GM06990 (cell line): ENCODE measurements at regions not wholly inside any gene's neighbourhood (a gene's known extent, or its start where the extent isn't known, plus 50 kb on each side); places are given as distances from the start of the nearest gene placed in this dataset.

Experiments used
- DNase-seq: peaks from one replicate; pipeline ENCODE4 v3.0.0-alpha.2; 2011; ENCODE audit not compliant: insufficient read length; ENCODE audit errors: extremely low read depth
- H3K27me3 ChIP-seq: replicated peaks from 2 replicates; pipeline ENCODE4 v1.6.0; 2011; ENCODE audit warnings: low read length; ENCODE audit not compliant: control insufficient read depth, insufficient read depth
- H3K36me3 ChIP-seq: 2 replicates; pipeline ENCODE4 v1.5.1; 2011; ENCODE audit warnings: low read length; ENCODE audit not compliant: control insufficient read depth, insufficient read depth
- H3K4me3 ChIP-seq: replicated peaks from 2 replicates; pipeline ENCODE4 v1.5.1; 2011; ENCODE audit warnings: low read depth, mild to moderate bottlenecking, control low read depth, low read length
- TF ChIP-seq, protein P1 (sequence below): IDR thresholded peaks from 2 replicates; pipeline ENCODE4 v1.5.1; 2011; ENCODE audit warnings: low read length, control low read depth, mild to moderate bottlenecking, inconsistent platforms; ENCODE audit not compliant: insufficient read depth, poor library complexity, severe bottlenecking

DNA sequence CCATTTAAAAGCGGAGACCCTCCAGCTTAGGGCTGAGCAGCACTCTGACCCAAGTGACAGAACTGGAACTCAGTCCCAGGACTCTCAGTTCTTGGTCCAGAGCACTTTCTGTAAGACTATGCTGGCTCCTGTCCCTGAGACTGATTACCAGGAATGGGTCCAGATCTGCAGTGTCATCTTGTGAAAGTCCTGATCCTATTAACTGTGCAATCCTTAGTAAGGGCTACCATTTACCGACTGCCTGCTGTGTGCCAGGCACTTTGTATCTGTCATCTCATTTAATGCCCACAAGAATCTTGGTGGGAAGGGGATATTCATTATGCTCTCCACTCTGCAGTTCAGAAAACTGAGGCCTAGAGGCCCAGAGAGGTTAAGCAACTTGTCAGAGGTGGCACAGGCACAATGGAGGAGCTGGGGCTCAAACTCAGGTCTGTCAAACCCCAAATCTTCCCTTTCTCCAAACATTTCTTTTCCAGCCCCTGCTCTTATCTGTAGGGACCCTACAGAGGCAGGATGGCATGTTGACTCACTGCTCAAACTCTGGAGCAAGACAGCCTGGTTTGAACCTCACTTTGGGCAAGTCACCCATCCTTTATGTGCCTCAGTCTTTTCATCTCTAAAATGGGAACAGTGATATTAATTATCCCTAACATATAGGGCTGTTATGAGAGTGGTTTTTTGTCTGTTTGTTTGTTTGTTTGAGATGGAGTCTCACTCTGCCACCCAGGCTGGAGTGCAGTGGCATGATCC lies 57.6 kb upstream of the IFNLR1 start:
- TF ChIP-seq, protein P1, sequence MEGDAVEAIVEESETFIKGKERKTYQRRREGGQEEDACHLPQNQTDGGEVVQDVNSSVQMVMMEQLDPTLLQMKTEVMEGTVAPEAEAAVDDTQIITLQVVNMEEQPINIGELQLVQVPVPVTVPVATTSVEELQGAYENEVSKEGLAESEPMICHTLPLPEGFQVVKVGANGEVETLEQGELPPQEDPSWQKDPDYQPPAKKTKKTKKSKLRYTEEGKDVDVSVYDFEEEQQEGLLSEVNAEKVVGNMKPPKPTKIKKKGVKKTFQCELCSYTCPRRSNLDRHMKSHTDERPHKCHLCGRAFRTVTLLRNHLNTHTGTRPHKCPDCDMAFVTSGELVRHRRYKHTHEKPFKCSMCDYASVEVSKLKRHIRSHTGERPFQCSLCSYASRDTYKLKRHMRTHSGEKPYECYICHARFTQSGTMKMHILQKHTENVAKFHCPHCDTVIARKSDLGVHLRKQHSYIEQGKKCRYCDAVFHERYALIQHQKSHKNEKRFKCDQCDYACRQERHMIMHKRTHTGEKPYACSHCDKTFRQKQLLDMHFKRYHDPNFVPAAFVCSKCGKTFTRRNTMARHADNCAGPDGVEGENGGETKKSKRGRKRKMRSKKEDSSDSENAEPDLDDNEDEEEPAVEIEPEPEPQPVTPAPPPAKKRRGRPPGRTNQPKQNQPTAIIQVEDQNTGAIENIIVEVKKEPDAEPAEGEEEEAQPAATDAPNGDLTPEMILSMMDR: no peak
- H3K4me3 ChIP-seq: no peak overlapping the region
- H3K27me3 ChIP-seq: no peaks in the 10 kb centered on the region
- H3K36me3 ChIP-seq: no peaks in the 10 kb centered on the region
- DNase-seq: no peak

- no peak overlapping the region for H3K4me3 ChIP-seq
- DNase-seq: no peak
- H3K27me3 ChIP-seq: no peaks in the 10 kb centered on the region
- TF ChIP-seq, protein P1: no peak
- H3K36me3 ChIP-seq: no peaks in the 10 kb centered on the region
These were observed 50.8 kb upstream of the IFNLR1 start for GRCh38 chr1:24237750-24238395.

GRCh38 chr1:24236789-24237371 lies 49.8 kb upstream of the IFNLR1 start:
- TF ChIP-seq, protein P1: no peak
- no peak for DNase-seq
- Histone ChIP-seq H3K4me3 (no peak overlapping the region), H3K36me3 (no peaks in the 10 kb centered on the region), H3K27me3 (no peaks in the 10 kb centered on the region)
